Fibroblast of gingiva (primary cell): ENCODE measurements at regions not wholly inside any gene's neighbourhood (a gene's known extent, or its start where the extent isn't known, plus 50 kb on each side); places are given as distances from the start of the nearest gene placed in this dataset.

Experiments
- DNase-seq: peaks from one replicate; pipeline ENCODE4 v3.0.0-alpha.2; 2011; ENCODE audit warnings: low read depth

DNA sequence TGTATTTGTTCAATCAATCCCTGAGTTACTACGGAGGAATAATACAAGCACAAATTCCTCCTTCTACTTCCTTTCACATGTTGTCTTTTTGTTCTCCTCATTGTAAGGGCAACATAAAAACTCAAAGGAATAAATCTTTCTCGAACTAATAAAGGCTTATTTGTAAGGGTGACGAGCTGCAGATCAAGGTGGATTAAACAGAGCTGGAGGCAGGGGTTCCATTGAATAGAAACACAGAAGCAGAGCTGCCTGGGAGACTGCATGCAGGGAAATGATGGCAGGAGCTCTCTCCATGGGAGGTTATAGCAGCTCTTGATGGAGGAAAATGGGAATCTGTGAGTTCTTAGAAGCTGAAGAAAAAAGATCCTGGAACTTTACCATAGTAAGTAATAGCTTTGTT lies 160.2 kb downstream of the CYYR1 start:
- no peak for DNase-seq

DNA sequence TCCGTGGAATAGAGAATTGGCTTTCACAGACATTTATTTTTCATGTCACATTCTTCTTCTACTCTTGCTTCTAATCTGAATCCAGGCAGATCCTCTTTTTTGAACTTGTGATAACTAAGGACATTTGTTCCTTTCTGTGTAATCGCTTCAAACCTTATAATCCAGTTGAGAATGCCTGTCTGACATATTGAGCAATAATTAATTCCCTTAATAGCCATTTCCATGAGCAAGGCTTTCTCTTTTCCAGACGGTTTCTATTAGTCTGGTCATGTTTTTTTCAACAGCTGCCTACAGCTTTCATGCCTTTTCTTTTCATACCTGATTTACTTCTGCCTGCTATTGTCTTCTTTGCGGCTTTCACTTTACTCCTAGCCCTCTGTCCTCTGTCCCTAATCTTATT lies 163.4 kb downstream of the CYYR1 start:
- DNase-seq = peak; percentile 38

DNA sequence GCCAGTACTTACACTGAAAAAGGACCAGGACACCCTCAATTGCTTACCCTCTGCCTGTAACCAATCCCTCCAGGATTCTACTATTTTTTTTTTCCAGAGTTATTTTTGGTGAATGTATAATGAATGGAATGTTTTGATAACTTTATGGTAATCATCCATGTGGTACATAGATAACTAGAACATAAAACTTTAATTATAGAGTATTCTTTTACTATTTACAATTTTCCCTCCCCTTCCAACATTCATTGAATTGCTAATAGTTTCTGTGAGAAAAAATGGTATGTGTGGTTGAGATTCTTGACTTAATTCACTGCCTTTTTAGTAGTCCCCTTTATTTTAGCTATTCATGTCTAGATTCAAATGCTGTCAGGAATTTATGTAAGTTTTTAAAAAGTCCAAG lies 164.6 kb downstream of the CYYR1 start:
- DNase-seq = peak; percentile 6

DNA sequence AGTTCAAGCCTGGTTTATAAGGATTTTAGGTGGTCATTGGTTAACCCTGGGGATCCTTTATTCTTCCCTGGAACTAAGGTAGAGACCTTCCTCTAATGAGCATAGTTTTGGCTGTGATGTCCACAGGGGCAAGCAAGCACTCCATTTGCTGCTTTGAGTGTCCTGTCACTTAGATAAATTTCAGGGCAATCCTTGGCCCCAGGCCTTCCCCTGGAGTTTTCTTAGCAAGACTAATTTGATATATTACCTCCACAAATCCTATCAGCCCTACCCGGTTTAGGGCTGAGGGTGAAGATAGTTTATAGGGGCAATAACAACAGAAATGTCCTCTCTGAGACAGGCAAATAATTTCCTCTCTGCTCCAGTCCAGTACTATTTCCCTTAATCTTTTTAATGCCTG lies 166.6 kb downstream of the CYYR1 start:
- no peak for DNase-seq

GRCh38 chr21:26405735-26406361 lies 167.2 kb downstream of the CYYR1 start:
- DNase-seq = peak; percentile 80

DNA sequence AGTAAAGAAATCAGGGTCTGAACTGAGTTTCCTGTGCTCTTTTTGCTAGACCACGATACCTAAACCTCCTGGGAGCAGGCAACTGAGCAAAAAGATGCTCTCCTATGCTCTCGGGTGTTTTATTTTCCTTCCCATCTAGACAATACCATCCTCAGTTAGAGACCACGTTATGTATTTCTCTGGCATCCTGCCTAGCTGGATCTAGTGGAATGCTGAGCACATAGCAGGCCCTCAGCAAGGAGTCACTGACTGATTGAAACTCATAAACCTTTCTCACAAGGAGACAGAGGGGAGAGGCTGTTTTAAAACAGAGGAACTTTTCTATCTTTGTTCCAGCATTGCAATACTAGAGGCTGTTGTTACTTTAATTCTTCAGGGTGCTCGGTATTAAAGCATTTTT lies 168.0 kb downstream of the CYYR1 start:
- no peak for DNase-seq

DNA sequence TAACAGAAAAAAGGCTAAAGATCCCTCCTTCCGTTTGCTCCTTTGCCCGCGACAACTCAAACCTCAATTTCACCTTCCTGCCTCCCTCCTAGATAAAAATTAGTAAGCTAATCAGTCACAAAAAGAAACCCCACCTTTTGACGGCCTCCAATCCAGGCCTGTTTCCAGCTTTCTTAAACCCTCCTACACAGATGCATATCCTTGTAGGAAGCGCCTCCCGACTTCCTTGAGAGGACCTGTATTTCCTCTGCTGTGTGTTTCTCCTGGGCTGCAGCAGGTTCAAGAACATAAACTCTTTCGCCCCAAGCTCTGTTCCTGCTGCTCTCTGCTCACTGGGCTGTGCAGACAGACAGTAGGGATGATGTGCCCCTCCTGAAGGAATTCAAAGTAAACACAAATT lies 168.8 kb downstream of the CYYR1 start:
- no peak for DNase-seq

DNA sequence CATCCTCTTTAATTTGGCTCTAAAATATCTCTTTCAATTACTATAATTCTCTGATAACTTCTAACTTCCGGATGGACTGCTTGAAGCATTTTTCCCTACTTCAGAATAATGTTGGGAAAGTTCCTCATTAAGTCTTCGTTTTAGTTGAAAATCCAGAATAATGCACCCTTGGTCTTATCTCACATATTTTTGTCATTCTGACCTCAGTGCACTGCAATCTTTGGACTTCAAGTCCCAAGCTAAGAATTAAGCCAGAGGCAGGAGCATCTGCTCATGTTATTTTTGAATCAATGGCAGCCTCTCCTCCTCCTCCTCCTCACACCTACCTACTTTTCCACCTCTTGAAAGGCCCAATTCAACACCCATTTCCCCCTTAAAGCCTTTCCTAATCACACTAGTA lies 169.8 kb downstream of the CYYR1 start:
- DNase-seq = no peak

- peak; percentile 32 for DNase-seq
These were observed 175.5 kb downstream of the CYYR1 start for GRCh38 chr21:26397545-26397944.

GRCh38 chr21:26394341-26394740 lies 178.7 kb downstream of the CYYR1 start:
- DNase-seq = no peak

GRCh38 chr21:26391166-26391565 lies 181.9 kb downstream of the CYYR1 start:
- no peak for DNase-seq

DNA sequence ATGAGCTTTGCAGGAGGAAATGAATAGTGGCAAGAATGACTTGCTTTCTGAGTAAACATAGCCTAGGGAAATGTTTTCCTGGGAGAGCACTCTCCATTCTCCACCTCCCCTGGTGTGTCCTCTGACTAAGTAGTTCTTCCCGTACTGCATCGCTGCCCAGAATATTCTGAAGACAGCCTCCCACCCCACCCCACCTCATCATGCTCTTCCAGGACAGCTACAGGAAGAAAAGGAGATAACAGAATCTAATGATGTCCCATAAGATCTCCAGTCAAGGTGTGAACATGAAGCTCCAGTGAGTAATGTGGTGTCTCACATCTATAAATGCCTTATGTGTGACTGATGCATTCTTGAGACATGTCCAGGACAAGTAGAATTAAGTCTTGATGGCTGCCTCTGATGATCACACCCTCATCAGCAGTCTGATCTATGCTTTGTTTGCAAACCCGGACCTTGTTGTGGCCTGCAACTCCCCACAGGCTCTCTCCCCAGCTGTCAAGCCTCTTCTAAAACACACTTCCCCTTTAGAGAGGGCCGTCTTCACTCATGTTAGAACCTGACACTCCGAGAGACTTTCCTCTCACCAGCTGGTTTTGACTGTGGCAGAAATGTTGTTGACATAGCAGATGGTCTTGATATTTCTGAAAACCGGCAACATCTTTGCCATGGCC lies 183.0 kb downstream of the CYYR1 start:
- DNase-seq = peak; percentile 56

- peak; percentile 72 for DNase-seq
These were observed 184.3 kb downstream of the CYYR1 start for GRCh38 chr21:26388731-26389231.

GRCh38 chr21:26385721-26386120 lies 187.4 kb downstream of the CYYR1 start:
- peak; percentile 72 for DNase-seq

GRCh38 chr21:26379561-26379960 lies 193.5 kb downstream of the CYYR1 start:
- DNase-seq = no peak

GRCh38 chr21:26377111-26377694 lies 195.9 kb downstream of the CYYR1 start:
- DNase-seq = no peak

DNA sequence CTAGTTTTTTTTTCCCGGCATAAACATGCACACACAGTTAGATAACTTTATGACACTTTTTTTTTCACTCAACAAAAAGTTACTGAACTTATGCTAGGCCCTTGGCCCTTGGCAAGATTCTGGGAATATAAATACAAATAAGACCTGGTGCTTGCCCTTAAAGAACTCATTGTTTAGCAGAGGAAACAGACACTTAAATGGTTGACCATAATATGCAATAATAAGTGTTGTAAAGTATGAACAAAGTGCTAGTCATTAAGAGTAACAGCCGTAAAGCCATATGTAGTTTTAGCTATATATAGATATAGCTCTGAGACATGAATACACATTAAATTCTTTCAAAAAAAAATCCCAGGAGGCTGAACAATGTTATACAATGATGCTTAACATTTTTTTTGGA lies 198.3 kb downstream of the CYYR1 start:
- no peak for DNase-seq

GRCh38 chr21:26368591-26369320 lies 198.2 kb upstream of the APP start:
- DNase-seq = no peak

GRCh38 chr21:26366781-26367180 lies 196.2 kb upstream of the APP start:
- DNase-seq = no peak

- no peak for DNase-seq
These were observed 195.3 kb upstream of the APP start for GRCh38 chr21:26365849-26366248.

GRCh38 chr21:26351661-26352060 lies 181.1 kb upstream of the APP start:
- DNase-seq = peak; percentile 27

- no peak for DNase-seq
These were observed 162.3 kb upstream of the APP start for GRCh38 chr21:26332867-26333266.
